Nephron progenitor cell (in vitro differentiated cells): ENCODE measurements at regions not wholly inside any gene's neighbourhood (a gene's known extent, or its start where the extent isn't known, plus 50 kb on each side); places are given as distances from the start of the nearest gene placed in this dataset.

Experiments
- DNase-seq: peaks from one replicate; pipeline ENCODE4 v3.0.0; 2021
- H3K27ac Mint-ChIP-seq: 2 replicates; pipeline ENCODE4 v1.8.0; 2021; ENCODE audit warnings: mild to moderate bottlenecking, moderate library complexity, mixed read lengths
- H3K27me3 Mint-ChIP-seq: 2 replicates; pipeline ENCODE4 v1.8.0; 2021; ENCODE audit warnings: mild to moderate bottlenecking, low read depth, mixed read lengths; ENCODE audit not compliant: poor library complexity
- H3K36me3 Mint-ChIP-seq: 2 replicates; pipeline ENCODE4 v1.8.0; 2021; ENCODE audit warnings: low read depth, mixed read lengths
- H3K4me1 Mint-ChIP-seq: 2 replicates; pipeline ENCODE4 v1.8.0; 2021; ENCODE audit warnings: mixed read lengths
- H3K4me3 Mint-ChIP-seq: 2 replicates; pipeline ENCODE4 v1.8.0; 2021; ENCODE audit warnings: mild to moderate bottlenecking, moderate library complexity, mixed read lengths
- H3K9me3 Mint-ChIP-seq: 2 replicates; pipeline ENCODE4 v1.8.0; 2021; ENCODE audit warnings: mild to moderate bottlenecking, moderate library complexity, mixed read lengths
- CTCF ChIP-seq: fragments of 200-600 bp; sonication (generic); IDR thresholded peaks from 2 replicates; pipeline ENCODE4 v1.5.0; 2021; ENCODE audit warnings: antibody characterized with exemption

GRCh38 chr18:51516478-51517038 lies 319.1 kb upstream of the MEX3C start:
- DNase-seq = no peak
- H3K9me3 Mint-ChIP-seq = peaks cover 19% of the 10 kb centered on the region
- no peak overlapping the region for H3K4me3 Mint-ChIP-seq
- H3K4me1 Mint-ChIP-seq = no peaks in the 10 kb centered on the region
- H3K27ac Mint-ChIP-seq = no peak overlapping the region
- peaks cover 4% of the 10 kb centered on the region for H3K27me3 Mint-ChIP-seq
- TF ChIP-seq CTCF = no peak
- H3K36me3 Mint-ChIP-seq = no peaks in the 10 kb centered on the region

GRCh38 chr18:51519571-51519970 lies 322.1 kb upstream of the MEX3C start:
- no peak for DNase-seq
- H3K36me3 Mint-ChIP-seq = no peaks in the 10 kb centered on the region
- peaks cover 14% of the 10 kb centered on the region for H3K9me3 Mint-ChIP-seq
- peaks cover 7% of the 10 kb centered on the region for H3K27me3 Mint-ChIP-seq
- H3K4me3 Mint-ChIP-seq = no peak overlapping the region
- no peak overlapping the region for H3K27ac Mint-ChIP-seq
- no peaks in the 10 kb centered on the region for H3K4me1 Mint-ChIP-seq
- TF ChIP-seq CTCF = no peak

- Mint-ChIP-seq H3K27me3 (peaks cover 7% of the 10 kb centered on the region), H3K4me3 (no peak overlapping the region), H3K4me1 (no peaks in the 10 kb centered on the region), H3K9me3 (peaks cover 10% of the 10 kb centered on the region), H3K27ac (no peak overlapping the region), H3K36me3 (no peaks in the 10 kb centered on the region)
- no peak for DNase-seq
- TF ChIP-seq CTCF = no peak
These were observed 323.2 kb upstream of the MEX3C start for GRCh38 chr18:51520676-51521180.

GRCh38 chr18:51522338-51522737 lies 324.9 kb upstream of the MEX3C start:
- peaks cover 1% of the 10 kb centered on the region for H3K9me3 Mint-ChIP-seq
- TF ChIP-seq CTCF = no peak
- H3K4me3 Mint-ChIP-seq = no peak overlapping the region
- no peak for DNase-seq
- H3K4me1 Mint-ChIP-seq = no peaks in the 10 kb centered on the region
- H3K27ac Mint-ChIP-seq = no peak overlapping the region
- H3K27me3 Mint-ChIP-seq = peaks cover 6% of the 10 kb centered on the region
- H3K36me3 Mint-ChIP-seq = no peaks in the 10 kb centered on the region

- Mint-ChIP-seq H3K4me3 (no peak overlapping the region), H3K4me1 (no peaks in the 10 kb centered on the region), H3K36me3 (no peaks in the 10 kb centered on the region), H3K27ac (no peak overlapping the region), H3K27me3 (peaks cover 3% of the 10 kb centered on the region), H3K9me3 (no peaks in the 10 kb centered on the region)
- TF ChIP-seq CTCF = no peak
- DNase-seq = no peak
These were observed 325.3 kb upstream of the MEX3C start for GRCh38 chr18:51522821-51523220.

GRCh38 chr18:51523671-51524070 lies 326.2 kb upstream of the MEX3C start:
- H3K36me3 Mint-ChIP-seq = no peaks in the 10 kb centered on the region
- no peak for TF ChIP-seq CTCF
- no peak overlapping the region for H3K27ac Mint-ChIP-seq
- peaks cover 5% of the 10 kb centered on the region for H3K4me1 Mint-ChIP-seq
- no peak overlapping the region for H3K4me3 Mint-ChIP-seq
- DNase-seq = no peak
- no peaks in the 10 kb centered on the region for H3K9me3 Mint-ChIP-seq
- H3K27me3 Mint-ChIP-seq = peaks cover 3% of the 10 kb centered on the region
